22Rv1 (cell line): ENCODE measurements at regions not wholly inside any gene's neighbourhood (a gene's known extent, or its start where the extent isn't known, plus 50 kb on each side); places are given as distances from the start of the nearest gene placed in this dataset.

ENCODE experiments used
- H3K27ac ChIP-seq: fragments of 450-650 bp; 2 replicates; pipeline ENCODE4 v1.5.1; 2017
- CTCF ChIP-seq: fragments of 450-650 bp; IDR thresholded peaks from 2 replicates; pipeline ENCODE4 v1.5.1; 2017; ENCODE audit warnings: mild to moderate bottlenecking
- ZFX ChIP-seq: fragments of 450-650 bp; IDR thresholded peaks from 2 replicates; pipeline ENCODE4 v1.6.1; 2017; ENCODE audit warnings: antibody characterized with exemption, borderline replicate concordance

DNA sequence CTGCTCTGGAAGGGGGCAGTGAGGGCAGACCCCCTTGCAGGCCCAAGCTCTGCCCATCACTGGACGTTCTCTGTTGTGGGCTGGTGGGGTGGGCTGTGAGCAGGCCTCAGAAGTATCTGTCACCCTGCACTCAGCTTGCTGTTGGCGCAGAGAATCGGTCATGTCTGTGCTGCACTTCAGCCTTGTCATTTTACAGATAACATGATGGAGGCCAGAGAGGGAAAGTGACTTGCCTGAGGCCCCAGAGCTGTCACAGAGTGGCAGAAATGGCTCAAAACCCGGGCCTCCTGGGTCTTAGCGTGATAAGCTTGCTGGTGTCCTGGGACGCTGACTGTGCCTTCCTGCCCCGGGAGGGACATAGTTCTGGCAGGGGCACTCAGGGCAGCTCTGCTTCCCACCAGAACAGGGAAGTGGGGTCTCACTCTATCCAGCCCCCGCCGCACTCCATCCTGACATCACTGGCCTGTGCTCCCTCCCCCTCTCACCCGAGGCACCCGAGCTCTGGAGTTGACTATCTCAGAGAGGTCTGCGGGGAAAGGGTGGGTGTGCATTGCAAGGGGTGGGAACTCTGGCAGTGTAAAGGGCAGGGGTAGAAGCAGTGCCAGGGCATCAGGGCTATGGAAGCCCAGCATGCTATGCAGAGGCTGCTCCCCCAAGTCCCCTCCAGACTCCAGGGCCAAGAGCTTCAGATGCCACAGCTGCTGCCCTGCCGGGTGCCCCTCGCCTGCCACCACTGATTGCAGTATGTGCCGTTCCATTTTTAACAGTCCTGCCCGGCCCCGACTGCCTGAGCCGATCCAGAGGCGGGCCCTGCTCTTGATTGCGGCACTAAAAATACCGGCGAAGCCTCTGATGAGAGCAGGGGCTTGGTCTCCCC, 50.4 kb upstream of the NECTIN1 start:
- no peak overlapping the region for H3K27ac ChIP-seq
- TF ChIP-seq CTCF: no peak
- TF ChIP-seq ZFX: no peak
